ENCODE measurements at regions not wholly inside any gene's neighbourhood (a gene's known extent, or its start where the extent isn't known, plus 50 kb on each side); places are given as distances from the start of the nearest gene placed in this dataset.

GRCh38 chr3:107969994-107970819 lies 120.6 kb downstream of the CD47 start:
- no peak for DNase-seq (ENCODE audit: low read depth)

DNA sequence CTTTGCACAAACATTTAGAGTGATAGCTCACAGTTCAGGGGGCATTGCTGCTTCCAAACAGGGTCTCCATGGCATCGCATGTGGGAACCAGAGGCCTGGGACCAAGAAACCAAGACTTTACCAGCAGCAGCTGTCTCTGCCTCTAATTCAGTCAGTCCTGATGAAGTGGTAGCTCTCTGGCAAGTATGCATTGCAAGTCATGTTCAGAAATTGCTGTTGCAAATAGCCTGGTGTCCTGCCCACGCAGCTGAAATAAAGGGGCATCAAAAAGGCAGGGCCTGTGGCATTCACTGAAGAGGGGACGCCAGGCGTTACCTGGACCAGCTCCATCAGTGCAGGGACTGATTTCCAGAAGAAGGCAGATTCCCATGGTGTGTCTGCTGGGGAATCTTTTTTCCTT lies 121.3 kb downstream of the CD47 start:
- DNase-seq (ENCODE audit: low read depth): no peak

DNA sequence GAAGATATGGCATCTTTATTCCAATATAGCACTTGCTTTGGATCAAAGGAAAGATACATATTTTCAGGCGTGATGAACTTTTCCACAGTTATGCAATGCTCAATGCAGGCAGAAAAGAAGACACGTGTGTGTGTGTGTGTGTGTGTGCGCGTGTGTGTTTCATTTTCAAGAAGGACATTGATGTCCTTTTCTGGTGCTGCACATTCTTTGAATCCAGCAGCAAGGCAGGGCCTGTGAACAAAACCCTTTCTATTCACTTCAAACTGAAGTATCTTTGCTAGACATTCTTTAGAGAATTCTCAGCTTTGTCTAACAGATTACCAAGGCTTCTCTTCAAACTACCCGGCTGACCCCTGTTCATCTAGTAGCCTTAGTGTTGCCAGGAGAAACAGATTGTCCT lies 124.6 kb downstream of the CD47 start:
- no peak for DNase-seq (ENCODE audit: low read depth)

DNA sequence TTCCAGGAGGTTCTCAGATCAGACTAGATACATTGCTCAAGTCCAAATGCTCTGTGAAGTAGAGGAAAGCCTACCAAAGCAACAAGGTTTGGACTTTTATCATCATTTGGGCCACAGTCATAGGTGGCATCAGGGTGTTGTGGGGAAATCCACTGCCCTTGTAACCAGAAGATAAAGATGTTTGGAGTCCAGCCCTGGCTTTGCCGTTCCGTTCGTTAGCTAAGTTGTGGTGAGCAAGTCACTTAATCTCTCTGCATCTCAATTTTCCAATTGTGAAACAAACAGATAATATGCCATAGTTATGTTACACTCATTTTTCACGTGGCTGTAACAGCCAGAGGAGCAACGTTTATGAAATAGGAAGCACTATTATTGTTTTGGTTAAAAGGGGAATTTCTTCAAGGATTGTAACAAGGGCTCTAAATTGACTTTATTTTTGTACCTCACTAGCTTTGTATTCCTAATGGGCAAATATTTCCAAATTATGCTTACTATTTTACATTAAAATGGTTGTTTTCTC lies 125.6 kb downstream of the CD47 start:
- no peak for DNase-seq (ENCODE audit: low read depth)

- no peak for DNase-seq (ENCODE audit: low read depth)
Measured at GRCh38 chr3:107963581-107963980, 127.2 kb downstream of the CD47 start.

DNA sequence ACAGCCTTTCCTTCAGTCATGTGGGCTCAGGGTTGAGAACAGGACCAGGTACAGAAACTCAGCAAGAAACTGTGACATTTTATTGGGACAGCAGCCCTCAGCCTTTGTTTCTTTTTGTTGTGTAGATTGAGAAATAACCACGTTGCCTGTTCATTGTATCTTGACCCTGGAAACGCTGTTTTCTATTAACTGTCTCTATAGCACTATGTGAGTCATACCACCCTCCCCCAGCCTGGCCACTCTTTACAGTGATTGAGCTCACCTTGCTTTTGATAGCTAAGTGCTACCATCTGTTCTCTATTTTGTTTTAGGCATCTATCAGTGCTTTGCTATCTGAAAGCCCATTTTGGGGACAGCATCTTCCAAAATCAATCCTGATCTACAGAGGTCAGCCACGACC lies 127.9 kb downstream of the CD47 start:
- DNase-seq (ENCODE audit: low read depth): no peak

DNA sequence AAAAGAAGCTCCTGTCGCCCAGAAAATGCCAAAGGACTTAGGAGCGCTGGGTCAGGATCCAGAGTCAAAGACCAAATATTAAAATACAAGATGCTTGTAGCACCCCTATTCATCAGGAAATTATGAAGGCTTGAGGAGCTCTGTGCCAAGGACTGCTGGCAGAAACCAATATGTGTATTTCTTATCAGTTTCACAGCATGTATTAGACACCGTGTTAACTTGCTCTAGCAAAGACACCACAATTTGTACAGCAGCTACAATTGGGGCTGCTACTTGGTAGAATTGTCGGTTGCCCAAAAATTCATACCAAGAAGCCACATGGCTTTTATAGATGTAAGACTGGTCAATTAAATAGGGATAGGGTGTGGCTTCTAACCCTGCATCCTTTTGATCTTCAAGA lies 128.8 kb downstream of the CD47 start:
- no peak for DNase-seq (ENCODE audit: low read depth)

DNA sequence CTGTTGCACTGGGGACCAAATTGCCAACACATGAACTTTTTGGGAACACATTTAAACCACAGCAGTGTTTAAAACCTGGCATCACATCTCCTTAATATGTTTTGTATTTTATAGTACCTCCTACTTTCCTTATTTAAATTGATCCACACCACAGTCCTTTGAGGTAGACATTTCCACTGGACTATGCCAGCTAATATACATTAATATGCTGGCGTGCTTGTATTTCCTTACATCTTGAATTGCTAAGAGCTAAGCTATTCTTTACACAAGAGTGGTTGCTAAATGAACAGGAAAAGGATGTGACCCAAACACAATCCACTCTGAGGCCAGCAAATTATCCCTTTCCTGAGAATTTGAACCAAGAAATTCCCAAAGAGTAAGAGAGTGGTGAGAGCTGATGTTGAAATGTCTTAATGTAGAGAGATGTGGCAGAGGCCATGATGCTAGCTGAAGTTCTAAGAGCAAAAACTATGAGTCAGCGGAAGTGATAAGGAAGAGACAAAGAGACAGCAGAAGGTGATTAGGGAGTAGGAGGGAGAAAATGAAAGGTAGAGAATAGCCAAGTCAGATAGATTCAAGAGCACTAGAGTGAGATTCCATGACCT lies 131.2 kb downstream of the CD47 start:
- peak; percentile 15 for DNase-seq (ENCODE audit: low read depth)

DNA sequence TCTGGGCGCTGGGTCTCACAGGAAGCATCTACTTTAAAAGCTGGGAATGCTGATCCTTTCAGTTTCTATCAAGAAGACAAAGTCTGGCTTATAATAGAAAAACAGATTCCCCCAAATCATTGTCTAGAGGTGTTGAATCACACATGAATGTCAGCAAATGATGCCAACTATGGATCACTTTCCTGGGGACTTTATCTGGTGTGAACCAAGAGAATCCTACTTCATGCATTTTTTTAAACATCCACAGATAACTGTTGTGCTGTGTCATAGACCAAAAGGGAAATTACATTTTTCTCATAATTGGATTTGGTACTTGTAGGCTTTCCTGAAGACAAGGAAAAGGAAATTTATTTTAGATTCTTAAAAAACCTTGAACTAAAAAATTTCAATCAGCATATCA lies 132.7 kb downstream of the CD47 start:
- peak; percentile 6 for DNase-seq (ENCODE audit: low read depth)

DNA sequence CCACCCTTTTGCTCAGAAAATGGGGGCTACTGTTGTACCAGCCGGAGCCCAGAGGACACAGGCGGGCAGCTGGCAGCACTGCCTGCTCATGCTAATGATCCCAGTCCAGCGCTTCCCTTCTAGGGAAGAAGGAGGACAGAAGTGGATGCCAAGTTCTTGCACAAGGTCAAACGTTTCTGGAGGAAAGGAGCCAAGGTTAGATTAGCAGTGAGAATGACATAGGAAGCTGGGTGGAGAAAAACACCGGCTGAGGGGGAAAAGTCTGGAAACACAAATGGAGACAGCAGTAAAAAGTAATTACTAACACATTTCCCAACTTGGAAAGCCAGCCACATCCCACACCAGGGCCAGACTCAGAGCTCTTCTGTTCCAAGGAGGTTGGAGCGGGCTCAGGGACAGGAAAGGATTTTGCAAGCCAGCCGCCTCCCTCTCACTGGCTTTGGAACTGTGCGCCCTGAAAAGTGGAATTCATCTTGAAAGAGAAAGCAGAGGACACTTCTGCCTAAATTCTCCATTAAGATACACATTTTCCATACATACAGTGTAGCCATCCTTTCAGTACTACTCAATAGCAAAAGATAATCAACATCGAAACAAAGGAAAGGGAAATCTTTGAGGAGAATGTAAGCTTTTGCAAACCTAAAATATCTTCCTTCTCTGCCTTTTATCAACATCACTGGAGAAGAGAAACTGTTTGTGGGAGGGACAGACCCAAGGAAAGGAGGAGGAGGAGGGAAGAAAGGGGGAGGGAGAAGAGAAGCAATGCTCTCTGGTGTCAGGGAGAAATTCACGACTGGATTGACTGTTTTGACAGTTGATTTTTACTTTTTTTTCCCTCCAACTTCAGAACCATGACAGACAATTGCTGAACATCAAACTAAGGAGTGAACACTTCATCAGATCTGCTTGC lies 133.6 kb downstream of the CD47 start:
- peak; percentile 78 for DNase-seq (ENCODE audit: low read depth)

- no peak for DNase-seq (ENCODE audit: low read depth)
Measured at GRCh38 chr3:107954845-107955244, 136.0 kb downstream of the CD47 start.

GRCh38 chr3:107953722-107954121 lies 137.1 kb downstream of the CD47 start:
- DNase-seq (ENCODE audit: low read depth): no peak

DNA sequence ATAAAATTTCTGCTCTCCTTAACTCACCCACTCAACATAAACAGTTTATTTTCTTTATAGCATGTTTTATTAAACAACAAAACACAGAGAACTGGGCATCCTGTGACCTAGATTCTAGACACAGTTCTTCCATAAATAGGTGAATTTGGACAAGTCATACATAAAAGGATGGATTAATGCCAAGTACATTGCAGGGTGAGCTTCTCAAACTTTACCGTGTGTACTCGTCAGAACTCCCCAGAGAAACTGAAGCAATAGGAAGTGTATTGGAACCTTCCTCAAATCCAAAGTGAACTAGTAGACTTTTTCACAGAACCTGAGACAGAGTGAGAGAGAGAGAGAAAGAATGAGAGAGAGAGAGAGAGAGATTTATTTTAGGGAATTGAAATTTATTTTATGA lies 139.7 kb downstream of the CD47 start:
- no peak for DNase-seq (ENCODE audit: low read depth)

DNA sequence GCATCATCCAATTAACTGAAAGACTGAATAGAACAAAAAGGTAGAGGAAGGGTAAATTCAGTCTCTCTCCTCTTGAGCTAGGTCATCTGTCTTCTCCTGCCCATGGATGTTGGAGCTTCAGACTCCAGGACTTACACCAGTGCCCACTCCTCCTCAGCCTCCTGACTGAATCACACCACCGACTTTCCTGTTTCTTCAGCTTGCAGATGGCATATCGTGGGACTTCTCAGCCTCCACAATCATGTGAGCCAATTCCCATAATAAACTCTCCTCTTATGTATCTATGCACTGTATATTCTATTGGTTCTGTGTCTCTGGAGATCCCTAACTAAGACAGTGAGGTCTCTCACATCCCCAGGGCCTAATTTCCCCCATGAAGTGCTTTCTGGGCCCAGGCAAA lies 140.4 kb downstream of the CD47 start:
- DNase-seq (ENCODE audit: low read depth): no peak

- no peak for DNase-seq (ENCODE audit: low read depth)
Measured at GRCh38 chr3:107949394-107949970, 141.3 kb downstream of the CD47 start.

DNA sequence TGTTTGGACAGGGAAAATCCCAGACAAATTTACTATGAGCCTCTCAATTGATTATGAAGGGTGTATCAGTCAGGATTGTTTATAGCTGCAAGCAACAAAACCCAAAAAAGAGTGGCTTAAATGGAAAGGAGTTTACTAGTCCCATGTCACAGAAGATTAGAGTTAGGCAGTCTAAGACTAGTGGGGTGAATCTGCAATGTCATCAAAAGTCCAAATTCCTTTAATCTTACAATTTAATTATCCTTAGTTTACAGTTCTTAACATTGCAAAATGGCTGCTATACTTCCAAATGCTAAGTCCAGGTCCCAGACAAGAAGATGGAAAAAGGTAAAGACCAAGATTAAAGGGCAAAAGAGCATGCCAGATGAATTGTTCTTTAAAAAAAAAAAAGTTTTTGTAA lies 143.6 kb downstream of the CD47 start:
- no peak for DNase-seq (ENCODE audit: low read depth)

- DNase-seq (ENCODE audit: low read depth): no peak
Measured at GRCh38 chr3:107946700-107947099, 144.1 kb downstream of the CD47 start.

- no peak for DNase-seq (ENCODE audit: low read depth)
Measured at GRCh38 chr3:107945417-107946094, 145.3 kb downstream of the CD47 start.

DNA sequence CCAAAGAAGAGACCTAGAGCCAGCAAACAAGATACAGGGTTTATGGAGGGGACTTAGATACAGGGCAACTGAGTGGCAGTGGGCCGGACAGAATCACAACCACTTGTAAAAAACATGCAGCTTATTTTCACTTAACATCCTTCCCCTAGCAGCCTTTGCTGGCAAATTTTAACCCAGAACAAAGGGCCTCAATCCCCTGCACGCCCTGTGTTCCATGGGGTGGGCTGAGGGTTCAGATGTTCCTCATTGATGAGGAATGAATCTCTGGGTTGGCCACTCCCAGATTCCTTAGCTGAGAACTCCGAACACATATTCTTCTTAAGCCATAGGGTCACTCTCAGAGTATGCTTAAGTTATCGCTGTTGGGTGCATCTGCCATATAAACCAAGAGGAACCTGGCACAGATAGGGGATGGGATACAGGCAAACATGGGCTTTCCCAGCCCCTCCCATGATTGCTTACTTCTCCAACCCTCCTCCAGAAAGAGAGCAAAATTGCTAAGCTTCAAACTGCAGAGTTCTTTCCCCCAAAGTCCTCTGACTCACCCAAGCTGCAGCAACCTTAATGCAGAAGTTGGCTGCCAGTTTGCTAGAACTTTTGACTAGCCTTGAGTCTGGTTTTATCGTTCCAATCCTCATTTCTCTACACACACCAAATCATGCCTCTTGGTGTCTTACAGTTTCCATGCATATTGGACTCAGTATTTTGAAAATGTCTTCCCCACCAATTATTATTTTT lies 146.9 kb downstream of the CD47 start:
- DNase-seq (ENCODE audit: low read depth): peak; percentile 41

DNA sequence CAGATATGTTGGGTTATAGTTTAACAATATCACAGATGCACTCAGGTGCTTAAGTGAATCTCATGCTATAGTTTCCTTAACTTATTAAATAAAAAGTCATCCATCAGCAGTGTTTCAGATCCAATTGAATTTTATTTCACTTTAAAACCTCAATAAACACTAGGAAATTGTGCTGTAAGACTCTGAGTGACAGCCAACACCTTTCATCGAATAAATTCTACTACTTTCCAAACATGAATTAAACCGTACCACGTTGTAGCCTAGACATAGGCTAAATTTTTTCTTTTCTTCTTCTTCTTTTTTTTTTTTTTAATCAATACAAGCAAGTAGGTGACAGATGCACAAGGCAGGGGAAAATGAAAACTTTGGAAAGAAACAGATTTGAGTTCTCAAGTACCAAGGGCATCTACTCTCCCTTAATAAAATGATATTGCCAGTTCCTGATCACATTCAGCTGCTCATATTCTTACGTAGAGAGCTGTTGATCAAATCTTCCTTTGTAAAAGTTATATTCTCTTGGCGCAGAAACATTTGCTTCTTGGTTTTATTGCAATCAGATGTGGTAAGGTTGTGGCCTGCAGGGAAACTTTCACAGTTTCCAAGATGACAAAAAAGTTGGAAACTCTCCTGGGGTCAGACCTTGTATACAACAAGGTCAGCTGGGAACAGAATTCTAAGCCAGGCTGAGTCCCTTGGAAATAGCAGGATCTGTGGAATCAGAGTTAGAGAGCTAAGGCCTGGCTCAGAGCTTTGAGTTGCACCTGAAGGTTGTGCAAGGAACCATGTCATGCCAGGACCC lies 147.7 kb downstream of the CD47 start:
- no peak for DNase-seq (ENCODE audit: low read depth)
